GM21529 (cell line): ENCODE measurements at regions not wholly inside any gene's neighbourhood (a gene's known extent, or its start where the extent isn't known, plus 50 kb on each side); places are given as distances from the start of the nearest gene placed in this dataset.
"Not testable (repeated sequence)": the region's sequence is repeated elsewhere in the genome, so short reads cannot be mapped to it uniquely, and the experiment has no call there.

Experiments used
- ATAC-seq: cut with Tn5 transposase; IDR thresholded peaks from one replicate; pipeline ENCODE4 v1.9.1; 2021; ENCODE audit not compliant: unreplicated experiment

DNA sequence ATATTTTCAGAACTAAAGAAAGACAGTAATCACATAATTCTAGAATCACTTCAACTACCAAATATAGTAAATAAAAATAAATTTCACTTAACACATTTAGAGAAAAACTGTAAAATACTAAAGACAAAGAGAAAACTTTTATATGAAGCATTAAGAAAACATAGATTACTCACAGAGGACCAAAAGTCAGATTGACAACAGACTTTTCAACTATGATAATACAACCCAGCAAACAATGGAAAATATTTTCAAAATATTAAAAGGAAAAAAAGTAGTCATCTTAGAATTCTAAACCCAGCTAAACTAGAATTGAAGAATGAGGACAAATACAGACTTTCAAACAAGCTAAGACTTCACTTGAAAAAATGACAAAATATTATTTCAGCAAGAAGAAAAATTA lies 164.8 kb upstream of the ARID1B start:
- ATAC-seq = no peak

DNA sequence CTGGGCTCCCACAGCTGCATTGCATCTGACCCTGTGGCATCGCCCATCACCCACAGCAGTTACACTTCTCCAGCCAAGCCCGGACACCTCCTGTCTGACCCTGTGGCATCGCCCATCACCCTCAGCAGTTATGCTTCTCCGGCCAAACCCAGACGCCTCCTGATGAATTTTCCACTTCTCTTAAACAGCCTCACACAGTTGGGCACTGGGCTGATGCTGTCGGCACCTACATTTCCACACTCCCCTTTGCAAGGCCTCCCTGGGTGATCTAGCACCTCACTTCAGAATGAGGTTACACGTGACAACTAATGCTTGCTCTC lies 175.2 kb upstream of the ARID1B start:
- no peak for ATAC-seq

DNA sequence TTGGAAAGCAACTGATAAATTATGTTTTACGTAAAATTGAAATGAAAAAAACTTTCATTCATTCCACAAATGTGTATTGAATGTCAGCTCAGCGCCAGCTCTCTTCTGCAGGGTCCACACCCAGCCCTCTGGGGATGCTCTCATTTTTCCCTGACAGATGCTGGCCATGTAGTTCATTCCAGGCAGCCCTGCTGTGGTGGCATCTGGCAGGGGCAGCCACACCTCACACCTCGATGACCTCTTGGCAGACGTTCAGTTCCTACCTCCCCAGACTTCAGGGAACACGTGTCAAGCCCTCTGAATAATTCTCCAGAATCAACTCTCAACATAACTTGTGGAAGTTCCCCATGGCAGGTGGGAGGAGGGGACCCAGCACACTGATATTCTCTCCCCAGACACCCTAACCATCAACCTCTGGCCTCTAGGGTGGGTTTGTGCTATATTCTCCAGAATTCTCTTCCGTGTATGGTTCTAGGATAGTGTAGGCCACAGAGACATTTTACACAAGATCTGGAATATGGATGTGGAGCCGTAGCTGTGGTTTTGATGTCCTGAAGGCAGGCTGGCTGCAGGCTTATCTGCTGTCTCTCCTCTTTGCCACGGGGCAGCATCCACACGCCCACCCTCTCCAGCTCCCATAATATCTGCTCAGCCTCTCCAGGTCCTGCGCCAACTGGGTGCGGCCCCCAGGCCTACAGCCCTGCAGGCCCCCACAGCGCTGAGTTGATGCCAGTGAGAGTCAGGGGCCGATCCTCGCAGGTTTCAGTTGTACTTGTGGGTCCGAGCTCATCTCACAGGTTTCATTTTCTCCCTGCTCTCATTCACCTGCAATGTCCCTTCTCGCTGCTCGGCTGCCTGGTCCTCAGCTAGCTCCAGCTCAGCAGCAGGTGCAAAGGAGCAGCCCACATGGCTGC lies 175.8 kb upstream of the ARID1B start:
- ATAC-seq = no peak

DNA sequence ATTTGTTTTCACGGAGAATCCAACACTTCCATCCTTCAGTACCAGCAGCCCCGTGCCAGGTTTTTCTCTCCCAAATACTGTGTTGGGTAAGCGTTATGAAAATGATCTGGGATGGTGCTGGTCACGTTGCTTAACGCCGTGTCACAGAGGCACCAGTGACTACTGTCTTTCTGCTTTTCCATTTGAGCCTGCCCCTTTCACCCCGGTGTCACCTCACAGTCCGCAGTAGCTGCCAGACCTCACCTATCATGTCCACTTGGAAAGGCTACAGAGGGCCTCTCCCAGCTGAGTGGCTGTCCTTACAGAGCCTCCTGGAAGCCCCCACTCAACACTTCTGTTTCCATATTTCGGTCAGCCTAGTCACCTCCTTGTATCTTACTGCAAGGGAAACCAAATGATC lies 176.5 kb upstream of the ARID1B start:
- no peak for ATAC-seq

DNA sequence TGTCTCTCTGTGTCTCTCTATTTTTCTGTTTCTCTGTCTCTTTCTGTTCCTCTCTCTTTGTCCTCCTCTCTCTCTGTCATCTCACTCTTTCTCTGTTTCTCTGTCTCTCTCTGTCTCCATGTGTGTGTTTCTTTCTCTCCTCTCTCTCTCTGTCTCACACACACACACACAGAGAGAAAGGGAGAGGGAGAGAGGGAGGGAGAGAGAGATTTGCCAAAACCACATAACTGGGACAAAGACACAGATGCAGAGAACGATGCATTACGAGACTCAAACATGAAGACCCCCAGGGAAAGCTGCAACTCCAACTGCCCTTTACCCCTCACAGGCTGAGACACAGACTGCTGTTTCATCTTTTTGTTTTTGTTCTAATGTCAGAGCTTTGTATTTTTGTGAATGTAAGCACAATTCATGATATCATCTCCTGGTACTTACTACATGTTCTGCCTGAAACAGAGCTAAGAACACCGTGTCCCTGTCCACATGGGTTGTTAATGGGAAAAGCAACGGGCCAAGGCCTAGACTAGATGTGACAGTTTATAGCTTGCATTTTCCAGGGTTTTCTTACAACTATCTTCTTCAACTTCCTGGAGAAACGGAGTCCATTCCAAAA lies 177.1 kb upstream of the ARID1B start:
- no peak for ATAC-seq

DNA sequence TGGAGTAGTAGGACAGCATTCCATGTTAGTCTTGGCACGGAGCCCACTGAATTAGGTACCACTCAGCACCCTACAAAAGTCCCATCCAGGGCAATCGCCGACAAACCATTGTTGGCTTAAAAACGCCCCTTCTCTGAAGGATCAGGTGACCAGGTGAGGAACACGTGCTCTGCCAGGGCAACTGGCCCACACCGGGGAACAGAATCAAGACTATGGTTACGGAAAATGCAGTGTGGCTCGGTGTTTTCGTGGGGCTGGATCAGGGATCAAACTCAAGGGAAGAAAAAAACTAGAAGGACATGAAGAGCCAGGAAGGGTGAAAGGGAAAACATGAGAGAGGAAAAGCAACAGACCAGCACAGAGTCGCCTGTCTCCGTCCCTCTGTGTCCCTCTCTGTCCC lies 177.8 kb upstream of the ARID1B start:
- ATAC-seq = no peak

DNA sequence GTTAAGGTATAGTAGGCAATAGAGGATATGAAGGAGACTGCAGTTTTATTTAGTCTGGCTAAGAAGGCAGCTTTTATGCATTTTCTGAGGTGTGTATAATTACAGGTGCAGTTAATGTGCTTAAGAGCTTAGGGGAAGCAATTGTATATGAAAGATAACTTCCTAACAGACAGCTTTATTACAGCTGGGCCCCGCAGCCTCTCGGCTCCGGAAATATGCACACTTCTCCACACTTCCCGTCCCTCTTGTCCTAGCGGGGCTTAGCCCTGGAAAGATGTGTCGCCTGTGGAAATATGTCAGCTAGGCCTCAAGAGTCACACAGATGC lies 178.4 kb upstream of the ARID1B start:
- ATAC-seq = no peak

DNA sequence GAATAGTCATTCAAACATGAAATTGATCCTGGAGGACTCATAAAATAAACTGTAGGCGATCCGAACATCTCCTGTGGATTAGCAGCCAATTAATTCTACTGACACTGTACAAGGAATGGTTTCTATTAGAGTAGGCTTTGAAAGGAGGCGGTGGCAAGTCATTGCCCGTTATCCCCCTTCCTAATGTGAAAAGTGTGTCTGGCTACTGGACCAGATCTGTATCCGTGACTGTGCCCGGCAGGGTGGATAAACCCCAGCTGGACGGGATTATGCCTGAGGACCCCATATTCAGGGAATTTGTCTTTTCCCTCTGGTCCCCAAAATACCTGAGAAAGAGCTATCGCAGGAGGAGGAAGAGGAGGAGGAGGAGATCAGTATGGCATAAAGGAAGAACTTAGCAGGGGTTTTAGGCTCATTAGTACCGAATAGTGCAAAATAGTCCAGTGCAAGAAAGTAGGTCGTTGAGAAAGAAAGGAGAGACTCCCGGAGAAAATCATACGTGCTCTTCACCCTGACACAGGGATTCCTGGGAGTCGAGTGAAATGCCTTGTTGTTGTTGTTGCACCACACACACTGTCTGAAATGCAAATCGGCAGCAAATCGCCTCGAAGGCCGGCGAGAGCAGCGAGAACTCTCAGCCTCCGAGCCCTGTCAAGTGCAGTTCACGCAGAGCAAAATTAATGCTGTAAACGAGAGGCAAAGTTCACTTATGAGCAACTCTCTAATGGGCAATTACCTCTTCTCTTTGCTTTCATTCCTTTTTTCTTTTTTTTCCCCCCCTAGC lies 178.9 kb upstream of the ARID1B start:
- no peak for ATAC-seq

DNA sequence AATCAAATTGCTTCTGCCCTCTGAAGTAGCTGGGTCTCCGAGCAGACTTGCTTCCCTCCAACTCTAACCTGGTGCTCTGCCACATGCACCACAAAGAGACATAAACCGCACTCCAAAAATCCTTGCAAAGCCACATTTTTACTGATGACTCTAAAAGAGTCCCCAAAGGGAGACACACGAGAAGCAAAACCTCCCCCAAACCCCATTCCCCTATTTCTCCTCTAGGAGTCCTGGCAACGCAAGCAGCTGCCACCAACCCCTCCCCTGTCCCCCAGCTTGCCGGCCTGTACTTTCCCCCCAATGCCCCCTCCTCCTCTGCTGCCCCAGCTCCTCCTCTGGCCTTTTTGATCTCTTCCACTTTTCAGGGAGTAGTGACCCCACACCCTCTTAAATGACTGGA lies 180.1 kb upstream of the ARID1B start:
- ATAC-seq = no peak

DNA sequence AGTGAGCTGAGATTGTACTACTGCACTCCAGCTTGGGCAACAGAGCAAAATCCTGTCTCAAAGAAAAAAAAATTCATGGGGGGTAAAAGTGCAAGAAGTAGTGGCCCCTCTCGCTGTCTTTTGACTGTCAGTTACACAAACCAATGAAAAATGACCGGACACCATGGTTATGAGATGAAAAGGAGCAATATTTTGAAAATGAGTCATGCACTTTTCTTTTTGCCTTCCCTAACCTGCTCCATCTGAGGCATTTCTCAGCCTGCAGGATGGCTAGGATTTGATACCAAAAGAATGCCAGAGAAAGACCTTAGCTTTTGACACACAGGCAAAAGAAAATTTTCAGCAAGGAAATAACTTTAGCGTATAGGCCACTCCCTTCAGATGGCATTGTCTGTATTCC lies 181.7 kb upstream of the ARID1B start:
- no peak for ATAC-seq

DNA sequence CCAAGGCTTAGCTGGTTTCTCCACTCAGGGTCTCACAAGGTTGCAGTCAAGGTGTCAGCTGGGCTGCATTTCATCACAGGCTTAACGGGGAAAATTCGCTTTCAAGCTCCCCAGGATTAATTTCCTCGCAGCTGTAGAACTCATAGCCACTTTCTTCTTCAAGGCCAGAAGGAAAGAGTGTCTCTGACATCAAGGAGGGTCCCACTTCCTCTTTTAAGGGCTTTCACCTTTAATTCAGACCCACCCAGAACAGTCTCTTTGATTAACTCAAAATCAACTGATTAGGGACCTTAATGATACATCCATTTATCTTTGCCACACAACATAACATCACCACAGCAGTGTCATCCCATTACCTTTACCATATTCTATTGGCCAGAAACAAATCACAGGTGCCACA lies 183.3 kb upstream of the ARID1B start:
- no peak for ATAC-seq

DNA sequence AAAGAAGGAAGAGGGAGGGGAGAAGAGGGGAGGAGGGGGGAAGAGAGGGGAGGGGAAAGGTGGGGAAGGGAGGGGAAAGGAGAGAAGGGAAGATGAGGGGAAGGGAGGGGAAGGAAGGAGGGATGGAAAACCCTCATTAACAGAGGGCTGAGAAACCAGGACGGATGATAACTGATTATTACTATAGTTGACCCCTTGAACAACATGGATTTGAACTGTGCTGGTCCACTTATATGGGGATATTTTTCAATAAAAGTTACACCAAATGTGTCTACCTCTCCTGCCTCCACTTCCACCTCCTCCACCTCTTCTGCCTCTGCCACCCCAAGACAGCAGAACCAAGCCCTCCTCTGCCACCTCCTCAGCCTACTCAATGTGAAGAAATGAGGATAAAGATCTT lies 184.1 kb upstream of the ARID1B start:
- ATAC-seq = no peak

DNA sequence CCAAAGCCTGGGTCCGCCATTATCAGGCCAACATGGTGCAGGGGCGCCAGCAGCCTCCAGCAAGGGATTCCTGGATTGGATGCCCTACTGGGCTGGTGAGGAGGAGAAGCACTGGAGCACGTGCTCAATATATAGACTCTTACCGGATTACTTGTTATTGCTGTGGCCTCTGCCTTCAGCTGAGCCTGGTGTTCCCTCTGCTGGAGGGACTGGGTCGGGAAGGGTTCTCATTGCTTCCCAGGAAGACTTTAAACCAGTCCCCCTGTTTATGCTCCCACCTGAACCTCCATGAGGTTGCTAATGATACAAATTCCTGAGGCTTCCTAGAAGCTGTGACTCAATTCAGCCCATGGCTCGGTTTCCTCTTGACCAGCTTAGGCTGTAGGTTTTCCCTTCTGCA lies 186.7 kb upstream of the ARID1B start:
- ATAC-seq = no peak

DNA sequence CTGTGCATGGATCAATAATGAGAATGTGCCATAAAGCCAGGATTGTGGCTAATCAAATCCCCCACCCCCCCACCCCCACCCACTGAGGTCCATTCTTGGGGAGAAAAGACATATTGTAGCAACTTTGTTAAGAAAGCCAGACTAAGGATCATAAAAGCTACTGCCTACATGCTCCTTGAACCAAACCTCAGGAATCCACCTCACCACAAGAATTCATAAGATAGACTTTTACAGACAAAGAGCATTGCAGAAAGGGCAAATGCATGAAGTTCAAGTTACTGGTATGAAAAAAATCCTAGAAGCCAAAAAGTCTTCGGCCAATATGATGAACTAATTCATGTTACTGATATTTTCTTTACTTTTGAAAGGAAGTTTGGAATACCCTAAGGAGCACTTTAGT lies 187.9 kb upstream of the ARID1B start:
- no peak for ATAC-seq

DNA sequence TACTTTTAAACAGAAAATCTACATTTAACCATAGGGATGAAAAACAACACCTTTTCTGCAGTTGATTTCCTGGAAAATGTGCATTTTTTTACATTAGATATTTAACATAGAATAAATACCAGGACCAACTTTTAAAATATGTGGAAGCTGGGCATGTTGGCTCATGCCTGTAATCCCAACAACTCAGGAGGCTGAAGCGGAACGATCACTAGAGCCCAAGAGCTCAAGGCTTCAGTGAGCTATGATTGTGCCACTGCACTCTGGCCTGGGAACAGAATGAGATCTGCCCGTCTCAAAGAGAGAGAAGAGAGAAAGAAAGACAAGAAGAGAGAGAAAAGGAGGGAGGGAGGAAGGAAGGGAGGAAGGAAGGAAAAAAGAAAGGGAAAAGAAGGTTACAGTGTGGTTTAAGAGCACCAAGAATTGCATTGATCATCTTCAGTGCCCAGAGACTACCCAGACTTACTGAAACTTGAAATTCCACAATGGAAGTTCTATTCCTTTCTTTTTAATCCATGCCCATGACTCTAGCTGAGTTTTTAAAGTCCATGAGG lies 189.4 kb upstream of the ARID1B start:
- no peak for ATAC-seq

DNA sequence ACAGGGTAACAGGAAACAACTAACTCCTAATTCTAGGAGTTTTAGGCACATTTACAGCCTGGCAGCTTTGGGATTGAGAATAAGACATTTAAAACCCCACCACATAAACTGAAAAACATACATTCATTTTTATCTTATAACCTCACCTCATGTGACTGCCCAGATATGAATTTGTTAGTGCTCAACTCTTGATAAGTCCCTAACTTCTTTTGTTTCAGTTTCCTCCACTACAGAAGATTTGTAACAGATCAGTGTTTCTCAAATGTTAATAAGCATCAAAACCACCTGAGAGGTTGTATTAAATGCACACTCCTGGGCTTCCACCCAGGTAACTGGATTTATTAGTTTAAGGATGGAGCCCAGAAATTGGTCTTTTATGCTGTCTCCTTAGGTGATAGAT lies 190.1 kb upstream of the ARID1B start:
- ATAC-seq = no peak

DNA sequence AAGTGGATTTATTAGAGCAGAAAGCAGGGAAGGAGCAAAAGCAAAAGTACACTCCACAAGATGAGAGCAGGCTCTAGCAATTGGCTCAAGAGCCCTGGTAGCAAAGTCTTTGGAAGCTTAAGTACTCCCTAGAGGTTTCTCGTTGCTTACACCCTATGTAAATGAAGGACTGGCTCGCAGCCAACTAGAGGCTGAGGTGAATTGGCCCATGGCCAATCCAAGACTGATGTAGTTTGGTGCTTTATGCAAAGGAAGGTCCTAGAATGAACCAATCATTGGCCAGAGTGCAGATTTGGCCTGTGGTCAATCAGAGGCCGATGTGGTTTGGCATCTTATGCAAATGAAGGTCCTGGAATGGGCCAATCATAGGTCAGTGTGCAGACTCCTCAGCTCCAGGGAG lies 191.3 kb upstream of the ARID1B start:
- ATAC-seq = no peak

DNA sequence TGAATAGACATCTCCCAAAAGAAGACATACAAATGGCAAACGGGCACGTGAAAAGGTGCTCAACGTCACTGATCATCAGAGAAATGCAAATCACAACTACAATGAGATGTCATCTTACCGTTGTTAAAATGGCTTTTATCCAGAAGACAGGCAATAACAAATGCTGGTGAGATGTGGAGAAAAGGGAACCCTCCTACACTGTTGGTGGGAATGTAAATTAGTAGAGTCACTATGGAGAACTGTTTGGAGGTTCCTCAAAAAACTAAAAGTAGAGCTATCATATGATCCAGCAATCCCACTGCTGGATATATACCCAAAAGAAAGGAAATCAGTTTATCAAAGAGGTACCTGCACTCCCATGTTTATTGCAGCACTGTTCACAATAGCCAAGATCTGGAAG lies 193.1 kb upstream of the ARID1B start:
- not testable (repeated sequence) for ATAC-seq

DNA sequence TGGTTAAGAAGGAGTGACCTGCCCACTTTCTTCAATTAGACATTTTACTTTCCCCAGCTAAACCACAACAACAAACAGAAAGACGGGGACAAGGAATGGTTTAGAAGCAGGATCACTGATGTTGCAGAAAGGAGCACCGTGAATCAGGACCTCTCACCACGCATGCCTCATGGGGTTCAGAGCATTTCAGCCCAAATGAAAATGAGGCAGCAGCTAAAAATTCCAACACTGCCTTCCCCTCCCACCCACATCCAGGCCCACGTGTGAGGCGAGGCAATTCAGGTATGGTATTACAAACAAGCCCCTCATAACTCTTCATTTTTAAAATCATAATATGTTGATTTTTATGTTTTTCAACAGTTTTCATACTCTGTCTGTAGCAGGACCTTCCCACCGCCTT lies 194.1 kb upstream of the ARID1B start:
- no peak for ATAC-seq

DNA sequence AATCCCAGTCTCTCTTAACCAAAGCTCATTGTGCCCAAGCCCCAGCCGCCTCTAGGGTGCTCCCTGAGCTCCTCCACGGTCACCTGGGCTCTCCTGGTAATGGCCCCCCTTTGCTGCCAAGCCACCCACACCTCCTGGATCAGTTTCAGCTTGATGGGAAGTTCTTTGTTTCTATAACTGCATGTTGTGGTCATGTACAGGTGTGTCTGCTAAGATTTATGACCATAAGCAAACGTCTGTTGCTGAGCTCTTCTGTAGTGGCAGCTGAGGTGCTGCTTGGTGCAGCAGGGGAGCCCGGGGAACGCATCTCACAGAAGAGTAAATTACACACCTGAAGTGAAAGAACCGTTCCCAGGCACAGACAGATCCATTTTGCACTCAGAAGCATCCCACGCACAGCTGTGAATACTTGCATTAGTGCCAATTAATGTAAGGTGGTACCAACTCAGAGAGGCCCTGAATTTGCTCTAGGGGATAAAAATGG lies 194.6 kb upstream of the ARID1B start:
- no peak for ATAC-seq

DNA sequence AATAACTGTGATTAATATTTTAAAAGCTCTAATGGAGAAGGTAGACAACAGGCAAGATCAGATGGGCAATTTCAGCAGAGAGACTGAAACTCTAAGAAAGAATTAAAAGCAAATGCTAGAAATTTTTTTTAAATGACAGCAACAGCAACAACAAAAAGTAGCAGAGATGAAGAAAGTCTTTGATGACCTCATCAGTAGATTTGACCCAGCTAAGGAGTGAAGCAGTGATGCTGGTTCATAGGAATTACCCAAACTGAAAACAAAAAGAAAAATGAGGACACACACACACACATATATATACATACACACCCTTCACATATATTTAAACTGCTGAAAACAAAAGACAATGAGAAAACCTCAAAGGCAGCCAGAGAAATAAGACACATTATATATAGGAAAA lies 197.6 kb upstream of the ARID1B start:
- ATAC-seq = no peak

DNA sequence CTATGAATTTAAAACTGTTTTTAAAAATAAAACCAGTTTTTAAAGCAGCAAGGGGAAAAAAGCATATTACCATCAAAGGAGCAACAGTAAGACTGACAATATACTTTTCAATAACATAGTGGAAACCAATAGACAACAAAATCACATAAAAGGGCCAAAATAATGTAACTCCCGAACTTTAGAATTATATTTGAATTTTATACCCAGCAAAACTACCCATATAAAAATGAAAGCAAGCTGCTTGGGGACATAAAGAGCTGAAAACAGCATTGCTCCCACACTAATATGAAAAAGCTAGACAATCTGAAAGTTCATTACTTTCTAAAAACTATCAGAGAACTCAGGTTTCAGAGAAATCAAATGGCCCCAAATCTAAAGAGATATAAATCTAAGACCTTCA lies 199.4 kb upstream of the ARID1B start:
- ATAC-seq = no peak
